ENCODE measurements at regions not wholly inside any gene's neighbourhood (a gene's known extent, or its start where the extent isn't known, plus 50 kb on each side); places are given as distances from the start of the nearest gene placed in this dataset.

- DNase-seq (ENCODE audit: low spot score in 2 of 2) = no peak
- H3K4me3 ChIP-seq (ENCODE audit: low read depth, poor library complexity, severe bottlenecking) = no peak overlapping the region
- TF ChIP-seq, protein P1, sequence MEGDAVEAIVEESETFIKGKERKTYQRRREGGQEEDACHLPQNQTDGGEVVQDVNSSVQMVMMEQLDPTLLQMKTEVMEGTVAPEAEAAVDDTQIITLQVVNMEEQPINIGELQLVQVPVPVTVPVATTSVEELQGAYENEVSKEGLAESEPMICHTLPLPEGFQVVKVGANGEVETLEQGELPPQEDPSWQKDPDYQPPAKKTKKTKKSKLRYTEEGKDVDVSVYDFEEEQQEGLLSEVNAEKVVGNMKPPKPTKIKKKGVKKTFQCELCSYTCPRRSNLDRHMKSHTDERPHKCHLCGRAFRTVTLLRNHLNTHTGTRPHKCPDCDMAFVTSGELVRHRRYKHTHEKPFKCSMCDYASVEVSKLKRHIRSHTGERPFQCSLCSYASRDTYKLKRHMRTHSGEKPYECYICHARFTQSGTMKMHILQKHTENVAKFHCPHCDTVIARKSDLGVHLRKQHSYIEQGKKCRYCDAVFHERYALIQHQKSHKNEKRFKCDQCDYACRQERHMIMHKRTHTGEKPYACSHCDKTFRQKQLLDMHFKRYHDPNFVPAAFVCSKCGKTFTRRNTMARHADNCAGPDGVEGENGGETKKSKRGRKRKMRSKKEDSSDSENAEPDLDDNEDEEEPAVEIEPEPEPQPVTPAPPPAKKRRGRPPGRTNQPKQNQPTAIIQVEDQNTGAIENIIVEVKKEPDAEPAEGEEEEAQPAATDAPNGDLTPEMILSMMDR (IDR thresholded peaks at IDR 0.05) = no peak
- TF ChIP-seq POLR2A (IDR thresholded peaks at IDR 0.05) = no peak
- WGBS, 2 donors = 72 to 73% methylated on average over 4 of the region's 4 CpGs
- intact Hi-C loops (cut with DNase I; ENCODE audit: low total_unique reads) = no loop called here
These were observed 263.3 kb upstream of the CLNK start for GRCh38 chr4:10947898-10948297.

DNA sequence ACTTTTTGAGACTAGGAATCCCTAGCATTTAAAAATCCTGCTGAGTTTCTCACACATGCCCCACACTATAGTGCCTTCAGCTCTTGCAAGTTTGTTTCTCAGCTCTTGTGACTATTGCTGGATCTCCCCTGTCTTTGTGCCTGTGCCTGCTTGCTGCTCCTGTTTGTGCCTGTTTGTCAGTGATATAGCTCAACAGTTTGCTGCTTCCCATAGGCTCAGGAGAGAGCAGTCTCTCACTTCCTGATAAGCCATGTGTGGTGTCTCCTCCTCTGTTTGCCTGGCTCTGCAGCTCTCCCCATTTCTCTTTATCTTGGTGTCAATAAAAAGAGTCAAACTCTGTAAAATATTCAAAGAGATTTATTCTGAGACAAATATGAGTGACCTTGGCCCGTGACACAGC lies 259.8 kb upstream of the CLNK start:
- no peak for DNase-seq (ENCODE audit: low spot score in 2 of 2)
- H3K4me3 ChIP-seq (ENCODE audit: low read depth, poor library complexity, severe bottlenecking) = no peak overlapping the region
- 55 to 78% methylated on average over 1 of the region's 1 CpG for WGBS, 2 donors
- TF ChIP-seq POLR2A (IDR thresholded peaks at IDR 0.05) = no peak
- TF ChIP-seq, protein P1 (IDR thresholded peaks at IDR 0.05) = no peak
- intact Hi-C loops (cut with DNase I; ENCODE audit: low total_unique reads) = no loop called here

DNA sequence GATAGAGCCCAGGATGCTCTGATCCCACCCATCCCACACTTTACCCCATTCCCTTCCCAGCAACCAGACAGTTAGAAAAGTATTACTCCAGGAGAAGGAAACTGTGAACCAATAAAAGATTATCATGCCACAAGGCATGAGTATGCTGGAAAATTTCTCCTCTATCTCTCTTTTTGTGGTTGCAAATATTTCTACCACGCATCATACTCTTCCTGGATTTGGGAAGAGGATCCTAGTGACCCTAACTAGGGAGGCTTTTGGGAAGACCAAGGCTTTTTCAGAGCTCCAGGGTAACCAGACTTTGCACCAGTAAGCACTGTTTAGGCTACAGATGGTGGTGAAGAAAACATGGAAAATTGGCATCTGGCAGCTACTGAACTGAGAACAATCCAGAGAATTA lies 257.6 kb upstream of the CLNK start:
- TF ChIP-seq, protein P1 (IDR thresholded peaks at IDR 0.05) = no peak
- no peak for TF ChIP-seq POLR2A (IDR thresholded peaks at IDR 0.05)
- WGBS, 2 donors = 86% methylated on average over 1 of the region's 1 CpG
- intact Hi-C loops (cut with DNase I; ENCODE audit: low total_unique reads) = no loop called here

DNA sequence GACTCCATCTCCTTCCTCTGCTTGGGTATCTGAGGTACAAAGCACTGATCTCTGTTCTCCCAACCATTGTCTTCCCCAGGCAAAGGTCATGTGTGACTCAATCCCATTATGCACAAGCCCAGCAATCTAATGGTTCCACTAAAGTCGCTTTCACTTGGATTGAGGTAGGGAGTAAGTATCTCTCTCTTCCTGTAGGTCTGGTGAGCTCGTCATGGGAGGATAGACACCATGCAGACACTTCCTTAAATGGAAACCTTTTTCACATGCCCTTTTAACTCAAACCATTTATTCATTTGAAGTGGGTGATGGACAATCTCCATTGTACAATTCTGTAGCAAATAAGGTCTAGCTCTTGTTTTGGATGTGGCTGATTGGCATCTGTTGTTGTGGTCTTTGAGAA lies 245.2 kb upstream of the CLNK start:
- DNase-seq (ENCODE audit: low spot score in 2 of 2) = no peak
- intact Hi-C loops (cut with DNase I; ENCODE audit: low total_unique reads) = no loop called here
- 38 to 88% methylated on average over 2 of the region's 2 CpGs for WGBS, 2 donors
- TF ChIP-seq POLR2A (IDR thresholded peaks at IDR 0.05) = no peak
- TF ChIP-seq, protein P1 (IDR thresholded peaks at IDR 0.05) = no peak
- H3K4me3 ChIP-seq (ENCODE audit: low read depth, poor library complexity, severe bottlenecking) = no peak overlapping the region

More for the DNA sequence above, 257.6 kb upstream of the CLNK start:
- H3K4me3 ChIP-seq (ENCODE audit: low read depth, poor library complexity, severe bottlenecking) = no peak overlapping the region
- DNase-seq (ENCODE audit: low spot score in 2 of 2) = no peak

- TF ChIP-seq POLR2A (IDR thresholded peaks at IDR 0.05) = no peak
- TF ChIP-seq, protein P1 (IDR thresholded peaks at IDR 0.05) = no peak
- DNase-seq (ENCODE audit: low spot score in 2 of 2) = no peak
- intact Hi-C loops (cut with DNase I; ENCODE audit: low total_unique reads) = no loop called here
- 49 to 84% methylated on average over 3 of the region's 3 CpGs for WGBS, 2 donors
- no peak overlapping the region for H3K4me3 ChIP-seq (ENCODE audit: low read depth, poor library complexity, severe bottlenecking)
These were observed 241.4 kb upstream of the CLNK start for GRCh38 chr4:10925996-10926395.

DNA sequence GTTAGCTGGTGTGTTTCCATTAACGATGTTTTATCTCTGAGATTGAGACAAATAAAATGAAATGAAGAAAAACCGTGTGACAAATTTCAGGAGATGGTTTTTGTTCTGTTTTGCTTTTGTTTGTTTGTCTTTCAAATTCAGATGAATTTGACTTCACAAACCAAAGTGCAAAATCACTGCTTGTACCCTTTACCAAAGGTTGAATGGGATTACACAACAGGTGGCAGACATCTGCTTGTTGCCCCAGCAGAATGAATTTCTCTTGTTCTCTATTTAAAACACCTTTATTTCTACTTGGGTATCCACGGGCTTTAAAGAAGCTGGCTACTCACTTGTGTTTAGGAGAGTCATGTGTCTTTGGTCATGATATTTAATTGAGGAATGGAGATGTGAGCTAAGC lies 239.7 kb upstream of the CLNK start:
- no peak for TF ChIP-seq POLR2A (IDR thresholded peaks at IDR 0.05)
- TF ChIP-seq, protein P1 (IDR thresholded peaks at IDR 0.05) = no peak
- intact Hi-C loops (cut with DNase I; ENCODE audit: low total_unique reads) = no loop called here
- WGBS, 2 donors = 79 to 82% methylated on average over 3 of the region's 3 CpGs

More for the DNA sequence above, 239.7 kb upstream of the CLNK start:
- no peak overlapping the region for H3K4me3 ChIP-seq (ENCODE audit: low read depth, poor library complexity, severe bottlenecking)
- no peak for DNase-seq (ENCODE audit: low spot score in 2 of 2)
